OCI-LY3 (cell line): ENCODE measurements at regions not wholly inside any gene's neighbourhood (a gene's known extent, or its start where the extent isn't known, plus 50 kb on each side); places are given as distances from the start of the nearest gene placed in this dataset.
"Not testable (repeated sequence)": the region's sequence is repeated elsewhere in the genome, so short reads cannot be mapped to it uniquely, and the experiment has no call there.

ENCODE experiments used
- CTCF ChIP-seq: fragments of 200-600, 300-600 bp; sonication (generic); IDR thresholded peaks from 2 replicates; pipeline ENCODE4 v1.5.1; 2014; ENCODE audit warnings: antibody characterized with exemption, low read length, low read depth
- EZH2phosphoT487 ChIP-seq: fragments of 200-600 bp; shearing (Covaris generic); IDR thresholded peaks from 2 replicates; pipeline ENCODE4 v1.6.1; 2018; ENCODE audit warnings: antibody characterized with exemption, mixed run types, low read depth

- TF ChIP-seq CTCF, EZH2phosphoT487: not testable (repeated sequence)
Measured at GRCh38 chr10:42230812-42231211, 407.6 kb downstream of the ZNF33B start.
